SK-MEL-5 (cell line): ENCODE measurements at regions not wholly inside any gene's neighbourhood (a gene's known extent, or its start where the extent isn't known, plus 50 kb on each side); places are given as distances from the start of the nearest gene placed in this dataset.

Experiments used
- DNase-seq: peaks from one replicate; pipeline ENCODE4 v3.0.0-alpha.2; 2016; ENCODE audit warnings: low read depth, low spot score
- in situ Hi-C: cut with HindIII; loops from 2 replicates; pipeline ENCODE4 v1.10.0; 2016; ENCODE audit warnings: low sequenced_read_pairs, high pct_unique_total_duplicates, low pct_unique_long_range_greater_than_20kb

DNA sequence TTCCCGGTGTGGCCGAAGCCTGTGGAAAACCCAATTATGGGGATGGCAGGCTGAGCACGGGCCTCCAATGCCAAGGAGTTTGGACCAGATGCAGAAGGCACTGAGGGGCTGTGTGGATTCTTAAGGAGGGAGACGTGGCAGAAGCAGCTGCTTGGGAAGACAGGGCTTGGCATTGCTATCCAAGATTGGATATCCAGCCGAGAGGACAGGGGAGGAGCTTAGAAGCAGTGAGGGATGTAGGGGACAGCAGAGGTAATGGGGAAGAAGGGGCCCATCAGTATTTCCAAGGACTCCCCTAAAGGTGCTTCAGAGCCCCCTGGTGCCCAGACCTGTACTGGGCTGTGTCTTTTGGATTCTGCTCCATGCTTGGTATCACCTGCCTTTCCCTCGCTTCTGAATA, 112.8 kb upstream of the TLE3 start:
- no peak for DNase-seq
- in situ Hi-C loops, result no loop called here

DNA sequence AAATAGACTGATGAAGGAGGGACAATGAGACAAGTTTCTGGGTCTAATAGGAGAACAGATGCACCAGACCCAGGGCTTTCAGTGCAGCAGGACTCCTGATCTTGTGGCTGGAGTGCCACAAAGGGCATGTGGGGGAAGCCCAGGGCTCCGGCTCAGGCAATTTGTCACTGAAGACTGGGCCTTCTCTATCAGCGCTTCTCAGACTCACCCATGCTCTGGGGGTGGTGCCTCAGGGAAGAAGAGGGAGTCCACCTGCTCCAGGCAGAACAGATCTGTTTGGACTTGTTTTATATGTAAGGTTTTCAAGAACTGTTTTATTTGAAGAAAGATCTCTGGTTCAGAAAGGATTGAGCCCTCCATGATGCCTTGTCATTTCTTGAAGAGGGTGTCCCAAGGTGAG, 112.4 kb upstream of the TLE3 start:
- in situ Hi-C loops, result no loop called here

GRCh38 chr15:70209499-70209898, 111.8 kb upstream of the TLE3 start:
- DNase-seq, result no peak
- in situ Hi-C loops, result no loop called here

More for the DNA sequence above, 112.4 kb upstream of the TLE3 start:
- no peak for DNase-seq

- in situ Hi-C loops, result no loop called here
These were observed 110.6 kb upstream of the TLE3 start for GRCh38 chr15:70208332-70208731.

GRCh38 chr15:70206668-70207067, 109.0 kb upstream of the TLE3 start:
- in situ Hi-C loops, result no loop called here
- DNase-seq, result no peak

More at GRCh38 chr15:70208332-70208731, 110.6 kb upstream of the TLE3 start:
- no peak for DNase-seq

GRCh38 chr15:70204652-70205051, 106.9 kb upstream of the TLE3 start:
- in situ Hi-C loops, result no loop called here
- DNase-seq, result no peak

DNA sequence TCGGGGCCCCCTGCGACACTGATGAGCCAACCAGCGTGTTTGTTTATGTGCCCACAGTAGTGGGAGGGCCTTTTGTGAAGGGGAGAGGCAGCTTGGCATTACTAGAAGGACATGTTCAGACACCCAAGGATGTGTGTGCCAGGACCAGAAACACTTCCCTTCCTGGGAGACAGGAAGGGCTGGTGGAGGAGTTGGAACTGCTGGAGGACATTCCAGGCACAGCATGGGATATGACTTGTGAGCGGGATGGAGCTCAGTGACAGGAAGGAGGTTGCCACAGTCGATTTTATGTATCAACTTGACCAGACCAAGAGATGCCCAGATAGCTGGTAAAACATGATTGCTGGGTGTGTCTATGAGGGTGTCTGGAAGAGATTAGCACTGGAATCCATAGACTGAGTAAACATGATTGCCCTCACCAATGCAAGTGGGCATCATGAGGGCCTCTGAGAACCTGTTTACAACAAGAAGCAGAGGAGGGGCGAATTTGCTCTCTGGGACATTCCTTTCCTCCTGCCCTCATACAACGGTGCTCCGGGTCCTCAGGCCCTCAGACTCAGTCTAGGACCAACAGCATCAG, 106.4 kb upstream of the TLE3 start:
- no peak for DNase-seq
- in situ Hi-C loops, result no loop called here

DNA sequence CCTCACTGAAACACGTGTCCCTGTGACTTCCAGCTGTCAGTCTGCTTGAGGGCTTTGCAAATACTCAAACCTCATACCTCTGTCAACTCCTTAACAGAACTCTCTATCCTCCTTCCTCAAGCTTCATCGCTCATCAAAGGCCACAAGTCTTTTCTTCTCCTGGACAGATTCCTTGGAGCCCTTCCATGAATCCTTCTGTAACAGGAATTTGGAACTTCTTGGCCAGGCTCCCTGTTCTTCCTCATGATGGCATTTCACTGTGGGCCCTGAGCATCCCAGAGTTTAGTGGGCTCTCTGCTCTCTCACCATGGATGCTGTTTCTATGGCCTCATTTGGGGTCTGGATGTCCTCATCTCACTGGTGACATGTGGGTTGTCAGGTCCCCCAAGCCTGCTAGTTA, 105.0 kb upstream of the TLE3 start:
- DNase-seq, result no peak
- in situ Hi-C loops, result no loop called here

GRCh38 chr15:70201425-70201775, 103.7 kb upstream of the TLE3 start:
- no peak for DNase-seq
- in situ Hi-C loops, result no loop called here

DNA sequence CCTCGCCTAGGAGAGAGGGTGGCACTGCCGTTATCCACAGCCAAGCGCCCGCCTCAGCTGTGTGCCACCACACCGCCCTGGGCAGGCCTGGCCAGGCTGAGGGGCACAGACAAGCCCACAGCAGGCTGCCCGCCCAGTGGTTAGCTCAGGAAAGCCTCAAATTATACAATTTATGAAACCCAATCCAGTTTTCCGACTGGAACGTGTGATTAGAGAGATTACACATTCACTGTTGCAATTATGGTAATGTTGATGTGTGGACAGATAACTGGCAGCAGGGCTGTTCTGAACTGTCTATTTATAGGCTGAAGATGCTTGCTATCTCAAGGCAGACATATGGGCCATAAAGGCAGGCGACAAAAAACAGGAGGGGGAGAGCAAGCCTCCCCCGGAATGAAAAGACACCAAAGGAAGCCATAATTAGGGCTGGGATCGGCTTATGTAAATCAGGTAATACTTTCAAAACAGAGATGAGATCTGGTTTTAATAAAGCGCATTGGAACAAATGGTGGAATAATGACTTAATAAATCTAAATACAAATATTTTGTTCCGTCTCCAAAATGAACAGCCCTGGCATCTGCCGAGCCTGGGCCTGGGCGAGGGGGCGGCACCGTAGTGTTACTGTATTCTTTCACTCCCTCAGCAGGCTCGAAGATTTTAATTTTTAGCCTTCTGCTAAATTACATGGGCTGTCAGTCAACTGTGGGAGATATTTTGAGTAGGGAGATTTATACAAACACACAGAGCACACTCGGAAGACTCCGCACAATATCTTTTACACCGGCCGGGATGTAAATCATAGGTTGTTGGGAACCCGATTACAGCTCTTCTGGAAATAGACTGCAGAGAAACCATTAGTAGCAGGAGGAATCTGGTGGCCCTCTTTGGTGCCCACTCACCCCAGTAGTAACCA, 103.1 kb upstream of the TLE3 start:
- in situ Hi-C loops, result no loop called here

GRCh38 chr15:70199540-70200410, 102.1 kb upstream of the TLE3 start:
- in situ Hi-C loops, result no loop called here
- DNase-seq, result no peak

More for the DNA sequence above, 103.1 kb upstream of the TLE3 start:
- no peak for DNase-seq

- DNase-seq, result no peak
- in situ Hi-C loops, result no loop called here
These were observed 101.4 kb upstream of the TLE3 start for GRCh38 chr15:70199124-70199482.

- in situ Hi-C loops, result no loop called here
- DNase-seq, result no peak
These were observed 100.9 kb upstream of the TLE3 start for GRCh38 chr15:70198441-70199123.

GRCh38 chr15:70197945-70198361, 100.2 kb upstream of the TLE3 start:
- in situ Hi-C loops, result no loop called here
- DNase-seq, result no peak

GRCh38 chr15:70197318-70197944, 99.7 kb upstream of the TLE3 start:
- DNase-seq, result no peak
- in situ Hi-C loops, result no loop called here

GRCh38 chr15:70196372-70197316, 98.9 kb upstream of the TLE3 start:
- in situ Hi-C loops, result no loop called here
- no peak for DNase-seq
